GM12874 (cell line): ENCODE measurements at regions not wholly inside any gene's neighbourhood (a gene's known extent, or its start where the extent isn't known, plus 50 kb on each side); places are given as distances from the start of the nearest gene placed in this dataset.

Experiments used
- CTCF ChIP-seq: IDR thresholded peaks from 2 replicates; pipeline ENCODE4 v1.5.1; 2011; ENCODE audit warnings: low read depth, mild to moderate bottlenecking, control low read depth, low read length, moderate library complexity; ENCODE audit not compliant: insufficient read depth

- no peak for TF ChIP-seq CTCF
These were observed 239.6 kb upstream of the ADAMTS5 start for GRCh38 chr21:27206368-27206982.

GRCh38 chr21:27202301-27202700 lies 235.4 kb upstream of the ADAMTS5 start:
- TF ChIP-seq CTCF = no peak

GRCh38 chr21:27201197-27201596 lies 234.3 kb upstream of the ADAMTS5 start:
- TF ChIP-seq CTCF = no peak

- no peak for TF ChIP-seq CTCF
These were observed 229.8 kb upstream of the ADAMTS5 start for GRCh38 chr21:27196651-27197050.

- no peak for TF ChIP-seq CTCF
These were observed 225.5 kb upstream of the ADAMTS5 start for GRCh38 chr21:27192281-27192949.

GRCh38 chr21:27190601-27191000 lies 223.7 kb upstream of the ADAMTS5 start:
- no peak for TF ChIP-seq CTCF

- no peak for TF ChIP-seq CTCF
These were observed 223.0 kb upstream of the ADAMTS5 start for GRCh38 chr21:27189870-27190269.
